NK-92 treated with Interleukin-12 subunit alpha and Interleukin-12 subunit beta, amount 100 ng/mL, for 24 hours (cell line): ENCODE measurements at regions not wholly inside any gene's neighbourhood (a gene's known extent, or its start where the extent isn't known, plus 50 kb on each side); places are given as distances from the start of the nearest gene placed in this dataset.

Source experiments
- DNase-seq: peaks from one replicate; lab custom pipeline; 2025; lab: John Stamatoyannopoulos, UW

DNA sequence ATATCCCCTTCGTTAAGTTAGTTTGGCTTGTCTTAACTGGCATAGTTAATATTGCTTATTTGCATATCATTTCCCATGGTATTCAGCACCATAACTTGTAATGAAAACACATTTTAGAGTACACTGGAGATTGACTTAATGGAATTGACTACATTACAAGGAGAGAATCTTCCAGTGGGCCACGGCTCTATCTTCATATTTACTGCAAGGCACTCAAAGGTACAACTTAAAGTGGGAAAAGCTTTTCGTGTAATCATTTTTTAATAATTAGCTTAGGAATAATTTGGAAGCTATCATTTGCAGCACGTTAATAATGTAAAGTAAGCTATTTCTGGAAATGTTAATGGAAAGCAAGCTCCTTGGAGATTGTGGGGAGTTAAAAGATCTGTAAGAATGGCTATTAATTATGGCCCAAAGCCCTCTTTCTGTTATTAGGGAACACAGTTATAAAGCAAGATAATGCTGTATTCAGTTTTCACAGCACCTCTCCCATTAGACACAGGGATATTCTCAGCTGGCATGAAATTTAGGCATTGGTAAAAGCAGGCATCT is 551.5 kb upstream of the RGMA start:
- no peak for DNase-seq

DNA sequence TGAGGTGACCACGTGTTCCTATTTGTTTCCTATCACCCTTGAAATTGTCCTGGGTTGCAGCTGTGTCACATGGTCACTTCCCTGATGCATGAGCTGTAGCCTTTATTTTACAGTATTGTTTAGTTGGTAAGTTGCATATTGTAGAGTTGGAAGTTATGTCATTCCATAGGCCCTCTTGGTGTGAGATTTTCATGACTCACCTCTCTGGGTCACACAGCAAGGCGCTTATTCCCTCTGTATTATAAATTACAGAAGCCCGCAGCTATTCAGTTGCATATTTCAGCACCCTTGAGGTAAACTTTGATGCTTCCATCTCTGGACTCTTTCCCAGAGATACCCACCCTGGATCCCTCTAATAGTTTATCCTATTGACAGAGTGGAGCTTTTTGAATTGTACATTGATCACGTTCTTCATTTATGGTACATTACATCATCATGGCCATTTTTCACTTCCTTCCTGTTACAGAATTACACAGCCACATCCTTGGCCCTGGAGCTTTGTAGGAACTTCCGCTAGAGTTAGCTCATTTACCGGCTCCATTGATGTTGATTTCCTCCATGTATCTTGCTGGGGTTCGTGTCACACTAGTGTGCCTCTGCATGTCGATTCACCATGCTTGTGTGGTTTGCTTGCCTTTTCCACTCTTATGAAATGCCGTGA is 543.1 kb upstream of the RGMA start:
- DNase-seq = no peak

DNA sequence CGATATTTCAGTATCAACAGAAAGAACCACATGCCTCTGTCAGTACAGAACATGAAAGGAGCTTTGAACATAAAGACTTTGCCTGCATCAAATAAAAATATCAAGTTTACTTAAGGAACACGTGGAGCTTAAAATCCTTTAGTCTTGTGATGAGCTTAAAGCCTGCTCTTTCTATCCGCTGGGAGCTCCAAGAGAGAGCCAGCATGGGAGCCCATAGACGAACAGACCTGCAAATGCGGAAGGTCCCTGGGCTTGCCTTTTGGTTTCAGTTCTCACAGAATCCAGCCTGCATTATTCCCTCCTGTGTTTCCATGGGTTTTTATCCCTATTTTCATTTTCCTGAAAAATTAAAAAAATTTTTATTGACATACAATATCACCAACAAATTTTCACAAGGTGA is 530.6 kb upstream of the RGMA start:
- no peak for DNase-seq

DNA sequence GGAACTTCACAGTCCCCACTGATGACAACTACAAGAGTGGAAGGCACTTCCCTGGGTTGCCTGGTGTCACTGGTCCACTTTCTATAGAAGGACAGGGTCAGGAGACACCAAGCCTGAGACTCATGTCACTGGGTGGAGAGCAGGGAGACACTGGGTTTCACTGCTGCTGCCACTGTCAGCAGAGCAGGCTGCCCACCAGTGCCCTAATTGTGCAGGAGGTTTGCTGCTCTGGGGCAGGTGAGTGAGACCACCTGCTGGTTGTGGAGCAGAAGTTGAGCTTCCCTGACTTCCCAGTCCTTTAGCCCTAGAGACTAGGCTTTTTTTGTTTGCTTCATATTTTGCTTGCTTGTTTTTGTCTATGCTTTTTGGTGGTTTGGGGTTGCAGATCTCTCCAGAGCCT is 528.4 kb upstream of the RGMA start:
- DNase-seq = no peak

DNA sequence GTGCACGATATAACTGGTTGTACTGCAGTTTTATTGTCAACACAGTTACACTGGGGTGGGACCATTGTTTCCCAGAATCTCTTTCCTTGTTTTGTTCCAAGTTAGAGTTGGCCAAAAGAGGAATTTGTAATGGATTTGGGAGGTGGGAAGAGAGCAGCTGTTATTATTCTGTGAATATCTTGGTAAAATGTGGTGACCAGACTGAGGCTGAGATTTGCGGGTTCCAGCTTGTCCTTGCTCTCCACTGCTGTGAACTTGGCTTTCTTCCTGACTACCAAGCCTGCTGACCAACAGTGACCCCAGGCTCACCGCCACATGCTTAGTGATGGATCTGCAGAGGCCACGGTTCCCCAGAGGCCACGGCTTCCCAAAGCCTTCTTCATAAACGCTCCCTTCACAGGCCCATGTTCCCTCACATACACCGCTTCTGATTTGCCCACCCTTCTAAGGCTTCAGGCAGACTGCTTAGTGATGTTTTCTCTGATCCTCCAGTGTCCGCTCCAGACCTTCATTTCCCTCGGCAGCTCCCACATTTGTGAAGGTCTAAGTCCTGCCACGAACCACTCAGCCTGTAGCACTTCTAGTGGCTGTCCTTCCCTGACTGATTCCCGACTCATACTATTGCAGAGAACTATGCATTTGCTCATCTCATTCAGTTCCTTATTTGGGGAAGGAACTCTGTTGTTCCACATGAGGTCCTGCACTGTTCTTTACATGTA is 525.5 kb upstream of the RGMA start:
- no peak for DNase-seq

DNA sequence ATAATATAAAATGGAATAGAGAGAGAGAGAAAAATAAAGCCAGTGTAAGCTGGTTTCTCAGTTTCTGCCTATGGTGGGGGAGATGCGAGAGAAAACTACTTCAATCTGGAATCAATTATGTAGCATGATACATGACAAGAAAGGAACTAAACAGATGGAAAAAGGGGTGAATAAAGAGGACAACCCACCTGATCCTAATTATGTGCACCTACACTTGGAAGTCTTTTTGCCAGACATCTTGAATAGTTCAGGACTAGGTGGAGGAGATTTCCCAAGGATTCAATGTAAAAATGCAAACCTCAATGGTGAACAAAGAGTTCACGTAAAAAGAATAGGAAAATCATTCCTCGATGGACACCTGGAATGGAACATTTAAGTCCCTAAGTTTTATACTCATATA is 524.4 kb upstream of the RGMA start:
- no peak for DNase-seq

DNA sequence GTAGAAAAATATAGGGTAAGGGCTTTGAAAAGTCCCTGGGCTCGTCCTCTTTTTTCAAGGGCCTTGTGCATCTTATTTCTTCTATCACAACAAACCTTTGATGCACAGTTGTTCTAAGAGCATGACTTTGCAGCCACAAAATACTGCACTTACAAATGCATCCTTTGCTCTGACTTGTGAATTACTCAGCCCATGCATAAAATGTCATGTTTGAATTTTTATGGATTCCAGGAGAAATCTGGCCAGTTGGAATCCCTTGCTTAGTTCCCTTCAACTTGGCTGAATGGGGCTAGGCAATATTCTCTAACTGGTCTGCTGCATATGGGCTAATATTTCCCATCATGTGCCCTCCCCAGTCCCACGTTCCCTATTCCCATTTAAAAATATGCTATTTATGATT is 523.9 kb upstream of the RGMA start:
- no peak for DNase-seq

DNA sequence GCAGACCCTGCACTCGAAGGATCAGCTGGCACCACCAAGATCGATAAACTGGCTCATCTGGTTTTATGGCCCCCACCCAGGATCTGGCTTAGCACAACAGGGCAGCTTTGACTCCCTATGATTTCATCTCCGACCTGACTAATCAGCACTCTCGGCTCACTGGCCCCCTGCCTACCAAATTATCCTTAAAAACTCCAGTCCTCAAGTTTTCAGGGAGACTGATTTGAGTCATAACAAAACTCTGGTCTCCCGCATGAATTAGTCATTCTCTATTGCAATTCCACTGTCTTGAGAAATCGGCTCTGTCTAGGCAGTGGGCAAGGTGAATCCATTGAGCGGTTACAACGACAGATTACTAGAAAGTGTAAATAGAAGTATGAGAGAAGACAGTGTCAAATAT is 521.9 kb upstream of the RGMA start:
- DNase-seq = no peak

DNA sequence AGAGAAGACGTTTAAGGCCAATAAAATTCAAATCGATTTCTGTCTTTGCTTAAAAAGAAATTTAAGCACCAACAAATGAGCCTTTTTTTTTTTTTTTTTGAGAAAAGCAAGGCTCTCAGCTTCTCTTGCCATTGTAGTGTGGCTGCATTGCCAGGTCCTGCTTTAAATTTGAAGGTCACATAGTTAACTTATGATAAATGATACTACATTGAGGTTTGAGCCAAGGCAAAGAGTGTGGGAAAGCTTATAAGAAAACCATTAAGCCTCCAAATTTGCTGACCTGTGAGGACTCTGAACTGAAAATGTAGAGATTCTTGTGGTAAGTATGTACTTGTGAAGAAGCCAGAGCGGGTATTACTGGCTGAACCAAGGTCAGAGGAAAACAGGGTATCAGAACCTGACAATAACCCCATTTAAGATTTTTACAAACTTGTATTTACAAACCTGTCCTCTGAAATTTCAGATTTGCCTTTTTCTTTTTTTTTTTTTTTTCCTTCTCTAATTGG is 519.7 kb upstream of the RGMA start:
- DNase-seq = no peak

DNA sequence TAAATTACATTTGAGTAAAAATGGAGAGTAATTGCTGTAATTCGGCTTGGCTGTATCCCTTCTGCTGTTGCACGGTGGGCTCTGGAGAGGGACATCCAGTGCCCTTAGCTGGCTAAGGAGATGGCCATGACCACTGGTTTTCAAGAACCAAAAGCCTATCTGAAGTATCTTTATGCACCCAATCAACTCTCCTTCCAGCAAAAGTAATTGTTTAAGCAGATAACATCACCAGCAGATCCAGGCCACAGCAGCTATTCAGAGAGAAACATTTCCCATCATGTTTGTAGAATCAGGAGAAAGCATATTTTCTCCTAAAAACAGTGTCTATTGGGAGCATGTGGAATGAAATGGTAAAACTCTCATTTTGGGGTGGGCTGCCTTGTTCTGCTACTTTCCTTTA is 514.5 kb upstream of the RGMA start:
- DNase-seq = no peak

DNA sequence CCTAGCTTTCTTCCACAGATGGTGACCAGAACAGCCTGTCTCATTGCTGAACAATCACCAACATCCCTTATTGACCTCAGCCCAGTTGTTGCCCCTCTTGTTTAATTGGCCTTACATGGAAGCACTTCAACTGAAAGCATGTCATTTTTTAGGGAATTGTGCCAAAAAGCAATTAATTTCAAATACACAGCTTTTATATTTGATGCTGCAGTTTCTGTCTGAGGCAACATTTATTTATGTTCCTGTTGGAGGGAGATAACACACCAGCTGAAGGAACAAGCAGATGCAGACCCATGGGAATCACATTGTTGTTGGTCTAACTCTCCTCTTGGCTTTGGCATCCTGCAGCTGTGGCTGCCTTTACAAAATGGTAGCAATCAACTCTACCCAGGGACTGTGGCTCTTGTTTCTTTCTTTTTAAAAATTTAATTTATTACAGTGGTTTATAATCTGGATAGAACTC is 498.1 kb upstream of the RGMA start:
- no peak for DNase-seq

DNA sequence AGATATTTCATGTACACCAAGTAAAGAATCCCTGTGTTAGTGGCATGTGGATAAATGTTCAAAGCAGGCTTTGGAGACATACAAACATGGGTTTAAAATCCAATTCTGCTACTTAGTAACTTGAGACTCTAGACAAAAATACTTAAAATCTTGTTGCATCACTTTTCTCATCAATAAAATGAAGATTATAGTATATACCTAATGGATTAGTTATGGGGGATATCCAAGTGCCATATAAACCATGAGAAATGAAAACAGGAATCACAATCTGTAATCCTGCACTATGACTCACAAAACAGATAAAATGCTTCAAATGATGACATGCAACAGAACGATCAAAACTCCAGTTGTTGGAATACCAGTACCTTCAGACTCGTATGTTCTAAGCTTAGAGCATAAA is 496.0 kb upstream of the RGMA start:
- DNase-seq = no peak

DNA sequence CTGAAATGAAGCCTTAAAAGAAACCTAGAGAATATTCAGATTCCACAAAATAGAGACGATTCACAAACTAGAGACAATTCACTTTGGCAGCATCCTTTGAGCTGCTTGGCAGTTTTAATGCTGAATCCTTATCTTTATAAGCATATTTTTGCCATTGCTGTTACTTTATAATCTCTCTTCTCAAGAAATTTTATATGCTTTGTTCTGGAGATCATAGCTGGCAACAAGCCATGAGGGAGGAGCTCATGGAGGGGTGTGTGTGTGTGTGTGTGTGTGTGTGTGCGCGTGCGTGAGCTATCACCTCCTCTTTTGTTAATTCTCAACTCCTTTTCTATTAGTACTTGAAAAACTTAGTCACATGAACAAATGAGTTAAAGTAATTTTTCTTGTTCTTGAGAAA is 495.0 kb upstream of the RGMA start:
- no peak for DNase-seq

DNA sequence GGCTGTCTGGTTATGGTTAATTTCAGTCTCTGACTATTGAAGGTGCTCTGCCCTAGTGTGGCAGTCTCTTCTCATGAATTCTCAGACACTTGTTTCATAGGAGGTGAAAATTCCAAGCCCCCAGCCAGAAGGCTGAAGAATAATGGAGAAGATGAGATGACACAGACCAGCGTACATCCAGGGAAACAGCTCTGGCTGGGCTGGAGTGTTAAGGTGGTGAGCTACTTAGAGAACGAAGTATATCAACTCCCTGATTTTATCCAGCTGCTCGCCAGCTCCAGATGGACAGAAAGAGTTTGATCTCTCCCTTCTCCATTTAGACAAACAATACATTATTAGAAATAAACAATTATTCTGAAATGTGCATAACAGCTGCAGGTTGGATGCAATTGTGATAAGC is 494.5 kb upstream of the RGMA start:
- DNase-seq = no peak

DNA sequence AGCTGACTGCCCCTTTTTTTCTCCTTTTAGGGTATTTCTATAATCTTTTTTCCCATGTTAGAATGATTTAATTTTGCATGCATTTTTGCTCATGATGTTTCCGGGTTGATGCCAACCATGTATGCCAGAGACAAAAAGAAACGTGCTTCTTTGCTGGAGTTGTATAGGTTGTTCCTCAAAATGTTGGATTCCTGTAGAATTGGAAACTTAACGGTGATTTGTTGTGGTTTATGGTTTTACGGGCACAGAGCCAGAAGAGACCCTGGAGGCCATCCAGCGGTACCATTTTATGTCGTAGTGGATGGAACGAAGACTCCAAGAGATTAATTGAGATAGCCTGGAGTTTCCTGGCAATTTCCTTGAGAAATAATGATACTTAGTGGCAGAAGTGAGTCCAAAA is 481.5 kb upstream of the RGMA start:
- DNase-seq = no peak

DNA sequence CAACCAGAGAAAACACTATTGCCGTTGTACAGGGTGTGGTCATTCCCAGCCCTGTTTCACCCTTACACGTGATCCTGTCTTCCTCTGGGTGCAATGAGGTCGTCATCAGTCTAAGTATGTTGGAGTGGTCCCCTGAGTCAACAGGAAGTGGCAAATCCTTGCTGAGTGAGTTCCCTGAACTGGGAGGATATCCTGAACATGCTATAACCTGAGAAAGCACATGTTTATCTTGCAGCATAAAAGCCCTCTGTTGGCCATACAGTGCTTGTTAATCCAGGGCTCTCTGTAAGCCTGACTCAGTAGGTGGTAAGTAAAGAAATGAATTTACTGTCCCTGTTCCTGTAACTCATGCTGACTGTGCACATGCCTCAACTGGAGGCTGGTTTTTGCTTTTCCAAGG is 477.8 kb upstream of the RGMA start:
- no peak for DNase-seq

DNA sequence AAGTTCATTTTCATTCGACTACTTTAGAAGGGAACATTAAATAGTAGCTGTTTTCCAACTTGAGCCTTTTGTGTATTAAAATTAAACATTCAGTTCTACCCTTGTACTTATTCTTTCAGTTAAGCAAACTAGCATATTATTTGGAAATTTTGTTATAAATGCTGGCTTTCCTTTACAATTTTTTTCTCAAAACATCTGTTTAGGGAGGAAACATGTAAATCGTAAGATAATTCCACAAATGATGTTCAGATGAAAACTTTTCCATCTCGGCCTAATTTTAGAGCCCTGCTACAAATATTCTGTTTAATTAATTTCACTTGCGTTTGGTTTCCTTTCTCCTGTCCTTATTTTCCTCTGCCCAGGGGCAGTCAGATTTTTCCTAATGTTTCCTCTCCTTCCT is 476.2 kb upstream of the RGMA start:
- DNase-seq = no peak

DNA sequence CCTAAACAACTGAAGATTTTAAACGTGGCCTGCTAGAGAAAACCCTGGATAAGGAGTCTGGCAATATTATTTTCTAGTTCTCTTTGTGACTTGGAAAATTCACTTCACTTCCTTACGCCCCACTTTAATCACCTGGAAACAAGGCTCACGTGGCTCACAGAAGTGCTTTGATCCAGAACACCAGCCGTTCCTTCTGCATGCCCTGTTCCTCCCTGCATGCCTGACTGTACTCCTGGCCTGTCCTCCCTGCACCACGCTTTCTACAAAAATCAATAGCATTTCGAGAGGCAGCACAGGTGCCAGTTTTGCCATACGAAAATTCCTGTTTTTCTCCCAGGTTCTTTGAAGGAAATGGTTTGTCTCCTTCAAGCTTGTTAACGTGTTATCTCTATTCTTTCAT is 474.2 kb upstream of the RGMA start:
- no peak for DNase-seq

DNA sequence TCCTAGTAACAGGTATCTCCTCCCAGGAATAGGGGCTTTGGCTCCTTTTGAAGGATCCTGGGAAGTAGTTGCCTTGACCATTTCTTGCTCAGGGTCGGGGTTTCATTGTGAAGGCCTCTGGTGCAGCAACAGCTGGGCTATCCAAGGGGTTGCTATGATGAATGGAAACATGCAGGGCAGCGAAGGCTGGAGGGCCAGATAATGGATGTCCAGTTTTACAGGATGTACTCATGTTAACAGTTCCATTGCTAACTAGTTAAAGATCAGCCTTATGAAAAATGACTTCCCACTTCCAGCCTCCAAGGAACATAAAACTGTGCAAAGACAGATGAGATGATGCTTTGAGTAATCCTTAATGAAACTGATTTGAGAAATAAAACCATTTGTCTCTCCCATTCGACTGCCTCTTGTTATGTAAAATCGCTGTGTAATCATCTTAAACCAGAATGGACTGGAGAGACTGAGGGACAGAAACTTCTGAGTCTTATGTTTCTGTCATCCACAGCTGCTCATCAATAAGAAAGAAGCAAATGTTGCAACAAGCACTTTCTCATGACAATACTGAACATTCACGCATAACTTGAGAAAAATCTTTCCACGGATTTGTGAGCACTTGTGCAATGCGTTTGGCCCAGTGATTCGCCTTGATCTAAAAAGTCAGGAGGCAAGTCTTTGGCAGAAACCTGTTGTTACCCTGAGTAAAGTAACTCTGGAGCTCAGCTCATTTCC is 473.5 kb upstream of the RGMA start:
- DNase-seq = no peak

DNA sequence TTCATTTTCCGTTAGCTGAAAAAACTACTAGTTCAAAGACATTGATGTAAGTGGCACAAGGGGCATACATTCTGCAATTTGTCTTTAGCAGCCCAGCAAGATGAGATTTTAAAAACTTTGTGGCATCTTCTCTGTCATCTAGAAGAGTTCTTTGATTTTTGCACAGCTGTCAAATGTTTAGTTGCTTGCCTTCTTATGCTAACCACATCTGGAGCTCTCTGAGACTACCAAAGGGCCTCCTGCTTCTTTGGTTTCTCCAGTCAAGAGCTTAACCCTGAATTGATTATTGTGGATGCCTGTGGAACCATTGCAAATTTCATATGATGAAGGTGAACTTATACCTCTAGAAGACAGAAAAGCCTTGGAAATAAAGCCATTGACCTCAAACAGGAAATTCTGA is 468.7 kb upstream of the RGMA start:
- DNase-seq = no peak

DNA sequence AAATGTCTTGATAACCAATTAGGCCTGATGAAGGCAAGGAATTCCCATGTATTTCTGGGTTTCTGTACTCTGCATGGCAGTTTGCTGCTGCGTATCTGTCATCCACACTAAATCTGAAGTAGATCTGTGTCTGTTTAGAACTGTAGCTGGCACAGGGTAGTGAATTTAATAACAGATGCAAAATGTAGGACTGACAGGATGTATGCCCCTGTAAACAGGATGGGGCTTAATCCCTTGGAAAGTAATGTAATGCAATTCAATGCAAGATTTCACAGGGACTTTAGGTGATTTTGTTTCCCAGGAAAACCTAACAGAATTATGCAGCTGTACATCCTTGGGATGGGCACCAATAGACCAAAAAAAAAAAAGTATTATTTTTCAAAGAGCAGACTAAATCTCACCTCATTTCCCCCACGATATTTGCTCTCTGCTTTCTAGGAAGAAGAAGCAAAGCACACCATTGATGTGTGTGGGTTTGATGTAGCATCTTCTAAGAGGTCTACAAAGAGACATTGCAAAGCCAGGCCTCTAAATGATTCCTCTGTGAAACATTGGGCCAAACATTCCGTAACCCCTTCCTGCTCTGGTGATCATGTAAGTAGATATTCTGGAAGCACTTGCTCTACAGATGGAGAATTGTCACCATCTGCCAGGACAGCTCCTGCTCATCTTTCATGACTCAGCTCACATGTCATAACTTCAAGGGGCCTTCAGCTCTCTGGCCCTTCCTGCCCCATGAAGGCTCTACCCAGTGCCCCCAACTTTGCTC is 464.3 kb upstream of the RGMA start:
- DNase-seq = no peak

DNA sequence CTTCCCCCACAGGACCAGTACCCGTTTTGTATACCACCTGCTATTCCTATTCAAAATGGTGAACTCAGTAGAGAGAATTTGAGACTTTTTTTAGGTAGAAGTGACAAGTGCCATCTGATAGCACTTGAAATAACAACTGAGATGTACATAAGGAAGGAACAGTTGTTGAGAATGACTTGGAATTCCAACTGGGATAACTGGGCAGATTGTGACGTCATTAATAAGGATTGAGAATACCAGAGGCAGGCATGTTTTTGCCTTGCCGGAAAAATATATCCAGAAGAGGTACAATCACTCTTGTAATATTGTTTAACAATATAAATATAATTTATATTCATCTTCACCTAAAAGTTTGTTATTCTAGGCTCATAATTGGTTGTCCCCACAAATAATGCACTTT is 454.1 kb upstream of the RGMA start:
- DNase-seq = no peak
